ENCODE measurements at regions not wholly inside any gene's neighbourhood (a gene's known extent, or its start where the extent isn't known, plus 50 kb on each side); places are given as distances from the start of the nearest gene placed in this dataset.
"Not testable (repeated sequence)": the region's sequence is repeated elsewhere in the genome, so short reads cannot be mapped to it uniquely, and the experiment has no call there.

GRCh38 chr1:120289601-120290074 is 113.3 kb upstream of the SEC22B start:
- H2AK5ac ChIP-seq (ENCODE audit: insufficient read length, low read length); H3K36me3 Mint-ChIP-seq (ENCODE audit: insufficient read depth in 1 of 3, low read depth in 3 of 3); H3K4me1 ChIP-seq (ENCODE audit: insufficient read depth, low read length); H3K4ac ChIP-seq (ENCODE audit: low read depth, low read length); H4K20me1 ChIP-seq (ENCODE audit: control insufficient read depth, insufficient read depth, insufficient read length); H4K91ac ChIP-seq (ENCODE audit: insufficient read length, low read depth, low read length); H3K79me2 ChIP-seq (ENCODE audit: insufficient read depth, low read length); H3K27ac Mint-ChIP-seq; H3K4me3 Mint-ChIP-seq; H3K4me1 Mint-ChIP-seq; H2BK120ac ChIP-seq (ENCODE audit: low read depth, low read length, poor library complexity, severe bottlenecking); H3K56ac ChIP-seq (ENCODE audit: insufficient read length, low read depth, low read length); H2BK12ac ChIP-seq (ENCODE audit: insufficient read length, low read depth, low read length); H3K27ac ChIP-seq (ENCODE audit: insufficient read length, low read depth, low read length); H3K18ac ChIP-seq (ENCODE audit: insufficient read length, low read depth, low read length); H2BK20ac ChIP-seq (ENCODE audit: low read depth, low read length, poor library complexity, severe bottlenecking); H3K9ac ChIP-seq (ENCODE audit: extremely low read depth, insufficient read length, low read length); DNase-seq; H3K23me2 ChIP-seq (ENCODE audit: insufficient read length, low read depth, low read length, poor library complexity, severe bottlenecking); H4K8ac ChIP-seq (replicated peaks; ENCODE audit: insufficient read length, low read depth, low read length); H3K79me1 ChIP-seq (ENCODE audit: insufficient read depth, low read depth, low read length, poor library complexity, severe bottlenecking); H3K27me3 ChIP-seq (ENCODE audit: insufficient read depth, low read length); H3K9me3 ChIP-seq (ENCODE audit: control insufficient read depth, low read depth, low read length); H3K4me2 ChIP-seq (ENCODE audit: insufficient read depth, insufficient read length, low read length); H3K23ac ChIP-seq (ENCODE audit: insufficient read length, low read depth, low read length); H2AFZ ChIP-seq (ENCODE audit: low read length); H2BK5ac ChIP-seq (ENCODE audit: insufficient read length, low read length); H3T11ph ChIP-seq (ENCODE audit: low read length); H2BK15ac ChIP-seq (ENCODE audit: low read depth, low read length); H3K27me3 Mint-ChIP-seq (ENCODE audit: low read depth); H3K14ac ChIP-seq (ENCODE audit: insufficient read depth, low read length); H4K5ac ChIP-seq (ENCODE audit: insufficient read length, low read depth, low read length); H3K9me3 Mint-ChIP-seq: not testable (repeated sequence)
- no CpG with 5 or more reads among the region's 3 CpGs for WGBS (ENCODE audit: extremely low coverage, insufficient read length, low lambda C conversion rate)

GRCh38 chr1:120288814-120289600 is 112.7 kb upstream of the SEC22B start:
- not testable (repeated sequence) for H4K8ac ChIP-seq (replicated peaks; ENCODE audit: insufficient read length, low read depth, low read length); H3K4ac ChIP-seq (ENCODE audit: low read depth, low read length); H3K9ac ChIP-seq (ENCODE audit: extremely low read depth, insufficient read length, low read length); H3K4me3 Mint-ChIP-seq; H3K18ac ChIP-seq (ENCODE audit: insufficient read length, low read depth, low read length); DNase-seq; H2BK5ac ChIP-seq (ENCODE audit: insufficient read length, low read length); H2BK15ac ChIP-seq (ENCODE audit: low read depth, low read length); H3K4me1 Mint-ChIP-seq; H2AFZ ChIP-seq (ENCODE audit: low read length); H3K27ac ChIP-seq (ENCODE audit: insufficient read length, low read depth, low read length); H4K91ac ChIP-seq (ENCODE audit: insufficient read length, low read depth, low read length); H3K9me3 Mint-ChIP-seq; H3K4me2 ChIP-seq (ENCODE audit: insufficient read depth, insufficient read length, low read length); H4K5ac ChIP-seq (ENCODE audit: insufficient read length, low read depth, low read length); H3K56ac ChIP-seq (ENCODE audit: insufficient read length, low read depth, low read length); H3K14ac ChIP-seq (ENCODE audit: insufficient read depth, low read length); H3K79me2 ChIP-seq (ENCODE audit: insufficient read depth, low read length); H3K23ac ChIP-seq (ENCODE audit: insufficient read length, low read depth, low read length); H3K9me3 ChIP-seq (ENCODE audit: control insufficient read depth, low read depth, low read length); H3K27me3 ChIP-seq (ENCODE audit: insufficient read depth, low read length); H2AK5ac ChIP-seq (ENCODE audit: insufficient read length, low read length); H3K27me3 Mint-ChIP-seq (ENCODE audit: low read depth); H2BK20ac ChIP-seq (ENCODE audit: low read depth, low read length, poor library complexity, severe bottlenecking); H2BK120ac ChIP-seq (ENCODE audit: low read depth, low read length, poor library complexity, severe bottlenecking); H4K20me1 ChIP-seq (ENCODE audit: control insufficient read depth, insufficient read depth, insufficient read length); H3K79me1 ChIP-seq (ENCODE audit: insufficient read depth, low read depth, low read length, poor library complexity, severe bottlenecking); H3K4me1 ChIP-seq (ENCODE audit: insufficient read depth, low read length); H3K23me2 ChIP-seq (ENCODE audit: insufficient read length, low read depth, low read length, poor library complexity, severe bottlenecking); H3T11ph ChIP-seq (ENCODE audit: low read length); H3K27ac Mint-ChIP-seq; H2BK12ac ChIP-seq (ENCODE audit: insufficient read length, low read depth, low read length); H3K36me3 Mint-ChIP-seq (ENCODE audit: insufficient read depth in 1 of 3, low read depth in 3 of 3)
- no CpG with 5 or more reads among the region's 8 CpGs for WGBS (ENCODE audit: extremely low coverage, insufficient read length, low lambda C conversion rate)

Data from H9 (cell line).